Activated CD4-positive, alpha-beta T cell treated with anti-CD3 and anti-CD28 coated beads for 24 hours (primary cell): ENCODE measurements at regions not wholly inside any gene's neighbourhood (a gene's known extent, or its start where the extent isn't known, plus 50 kb on each side); places are given as distances from the start of the nearest gene placed in this dataset.

Source experiments
- DNase-seq, 2 donors: peaks; one replicate each; pipeline ENCODE4 v3.0.0-alpha.2; 2020; ENCODE audit warnings: low read depth in 2 of 2

DNA sequence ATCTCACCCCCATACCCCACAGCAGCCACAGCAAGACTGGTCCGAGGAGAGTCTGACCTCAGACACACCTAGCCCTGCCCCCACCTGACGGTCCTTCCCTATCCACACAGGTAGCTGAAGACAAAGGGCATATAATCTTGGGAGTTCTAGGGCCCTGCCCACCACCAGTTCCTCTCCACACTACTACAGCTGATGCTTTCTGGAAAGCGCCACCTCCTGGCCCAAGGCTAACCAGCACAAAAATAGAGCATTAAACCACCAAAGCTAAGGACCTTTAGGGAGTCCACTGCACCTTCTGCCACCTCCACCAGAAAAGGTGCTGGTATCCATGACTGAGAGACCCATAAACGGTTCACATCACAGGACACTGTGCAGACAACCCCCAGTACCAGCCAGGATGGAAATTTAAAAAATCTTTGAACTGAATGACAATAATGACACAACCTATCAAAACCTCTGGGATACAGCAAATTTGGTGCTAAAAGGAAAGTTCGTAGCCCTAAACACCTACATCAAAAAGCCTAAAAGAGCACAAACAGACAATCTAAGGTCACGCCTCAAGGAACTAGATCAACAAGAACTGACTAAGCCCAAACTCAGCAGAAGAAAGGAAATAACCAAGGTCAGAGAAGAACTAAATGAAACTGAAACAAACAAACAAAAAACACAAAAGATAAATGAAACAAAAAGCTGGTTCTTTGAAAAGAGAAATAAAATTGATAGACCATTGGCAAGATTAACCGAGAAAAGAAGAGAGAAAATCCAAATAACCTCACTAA is 122.1 kb upstream of the TPRG1 start:
- peak in 1 of 2 donors; percentile 7 for DNase-seq

GRCh38 chr3:189053322-189053721 is 118.4 kb upstream of the TPRG1 start:
- DNase-seq: no peak

- no peak for DNase-seq
These were observed 115.0 kb upstream of the TPRG1 start for GRCh38 chr3:189056646-189057335.

DNA sequence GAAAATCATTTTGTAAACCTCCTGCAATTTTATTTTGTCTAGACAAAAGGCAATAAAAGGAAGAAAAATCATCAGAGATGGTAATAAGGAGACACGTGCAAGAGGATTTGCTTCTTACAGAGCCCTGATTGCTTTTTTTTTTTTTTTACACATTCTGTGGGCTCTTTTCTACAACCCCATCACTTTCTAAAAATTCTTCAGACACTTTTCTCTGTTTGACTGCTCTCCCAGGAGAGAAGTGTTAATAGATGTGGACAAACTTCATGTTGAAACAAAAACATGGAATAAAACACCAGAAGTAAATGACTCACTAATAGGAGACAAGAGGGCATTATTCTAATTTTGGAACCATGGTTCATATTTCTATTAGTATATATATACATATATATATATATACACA is 114.4 kb upstream of the TPRG1 start:
- no peak for DNase-seq

DNA sequence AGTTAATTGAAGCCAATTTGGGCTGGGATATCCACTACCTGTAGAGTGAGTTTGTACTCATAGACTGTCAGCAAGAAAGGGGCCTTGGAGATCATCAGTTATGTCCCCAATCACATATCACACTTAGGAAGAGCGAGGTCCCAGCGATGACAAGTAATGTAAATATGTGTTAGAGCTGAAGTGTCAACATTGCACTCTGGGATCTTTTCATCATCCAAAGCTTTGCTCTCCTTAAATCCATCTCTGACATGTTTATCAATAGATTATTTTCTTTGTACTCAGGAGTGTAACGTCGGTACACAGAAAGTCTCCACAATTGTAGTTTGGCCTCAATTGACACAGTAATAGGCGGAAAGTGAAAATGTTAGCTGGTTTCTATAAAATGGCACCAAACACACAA is 113.7 kb upstream of the TPRG1 start:
- DNase-seq: no peak

DNA sequence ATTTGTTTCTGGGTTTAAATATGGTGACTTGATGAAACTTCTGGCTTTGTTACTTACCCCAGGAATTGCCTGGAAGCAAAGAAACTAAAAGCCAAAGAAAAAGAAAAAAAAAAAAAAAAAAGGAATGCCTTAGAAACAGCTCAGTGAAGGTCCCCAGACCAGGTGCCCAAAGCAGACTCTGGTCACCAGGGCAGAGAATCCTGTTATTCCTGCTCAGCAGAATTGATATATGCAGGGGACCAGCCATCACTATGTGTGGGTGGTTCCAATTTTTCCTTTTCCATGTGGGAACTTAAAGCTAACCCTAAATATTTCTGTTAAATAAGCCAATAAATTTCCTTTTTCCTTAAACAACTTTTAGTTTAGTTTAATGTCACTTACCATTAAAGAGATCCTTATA is 100.8 kb upstream of the TPRG1 start:
- no peak for DNase-seq

GRCh38 chr3:189071446-189071845 is 100.3 kb upstream of the TPRG1 start:
- no peak for DNase-seq

- DNase-seq: no peak
These were observed 95.3 kb upstream of the TPRG1 start for GRCh38 chr3:189076449-189076848.

DNA sequence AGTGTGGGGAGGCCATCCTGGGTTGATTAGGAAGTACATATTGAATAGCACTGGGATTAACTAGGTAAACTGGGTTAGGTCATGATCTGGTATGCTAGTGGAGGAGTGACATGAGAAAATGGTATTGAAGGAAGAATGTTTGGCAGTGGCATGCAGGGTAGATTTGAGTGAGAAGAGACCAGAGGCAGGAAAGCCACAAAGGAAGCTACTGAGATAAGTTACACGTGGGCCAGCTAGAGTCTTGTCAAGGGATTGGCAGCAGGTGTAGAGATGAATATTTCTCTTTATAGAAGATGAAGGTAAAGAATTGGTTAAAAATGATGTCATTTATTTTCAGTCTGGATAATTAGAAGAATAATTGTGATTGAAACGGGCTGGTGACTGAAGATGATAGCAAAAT is 91.0 kb upstream of the TPRG1 start:
- no peak for DNase-seq

DNA sequence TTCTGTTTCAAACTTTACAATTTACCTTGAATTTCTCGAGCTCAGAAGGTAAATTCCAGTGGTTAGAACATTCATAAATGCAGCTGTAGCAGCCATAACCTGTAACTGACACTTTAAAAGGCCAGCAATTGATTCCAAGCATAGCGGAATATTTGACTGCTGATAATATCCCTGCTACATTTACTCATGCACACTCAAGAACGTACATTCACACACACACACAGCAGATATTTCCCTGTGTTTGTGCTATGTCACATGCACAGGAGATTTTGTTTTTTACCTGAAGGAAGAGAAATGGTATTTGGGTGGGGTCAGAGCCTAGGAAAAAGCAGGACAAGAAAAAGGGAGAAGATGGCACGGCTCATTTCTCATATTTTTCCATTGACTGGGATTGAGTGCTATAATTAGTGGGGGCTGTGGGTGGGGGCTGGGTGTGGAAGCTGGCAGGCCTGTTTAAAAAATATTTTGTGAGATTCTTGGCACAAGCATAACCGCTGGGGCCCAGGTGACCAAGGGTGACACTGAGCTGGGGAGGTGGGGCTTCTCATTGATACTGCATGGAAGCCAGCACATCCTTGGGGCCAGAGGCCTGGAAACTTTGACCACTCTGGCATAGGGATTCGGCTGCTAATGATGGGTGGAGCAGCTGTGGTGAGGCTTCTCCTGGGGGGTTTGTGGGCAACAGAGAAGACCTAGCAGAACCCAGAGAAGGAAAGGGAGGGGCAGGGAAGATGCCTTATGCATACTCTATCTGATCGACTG is 88.9 kb upstream of the TPRG1 start:
- no peak for DNase-seq

DNA sequence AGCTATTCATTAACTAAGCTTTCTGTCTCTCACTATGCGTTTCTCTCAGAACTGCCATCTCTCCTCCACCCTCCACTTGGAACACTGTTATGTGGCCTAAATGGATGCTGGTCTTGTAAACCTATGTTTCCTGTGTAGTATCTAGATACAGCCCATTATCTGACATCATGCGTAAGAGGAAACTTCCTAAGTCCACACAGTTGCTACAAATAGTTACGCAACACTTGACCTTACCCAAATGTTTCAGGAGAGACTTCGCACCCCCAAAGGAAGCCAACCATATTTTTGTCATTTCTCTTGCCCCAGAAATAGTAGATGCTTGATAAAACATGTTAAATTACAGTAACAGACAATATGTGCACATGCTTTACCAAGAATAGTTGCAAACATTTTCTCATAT is 87.2 kb upstream of the TPRG1 start:
- no peak for DNase-seq

- DNase-seq: no peak
These were observed 79.2 kb upstream of the TPRG1 start for GRCh38 chr3:189092547-189092946.

- DNase-seq: no peak
These were observed 77.2 kb upstream of the TPRG1 start for GRCh38 chr3:189094539-189094938.

DNA sequence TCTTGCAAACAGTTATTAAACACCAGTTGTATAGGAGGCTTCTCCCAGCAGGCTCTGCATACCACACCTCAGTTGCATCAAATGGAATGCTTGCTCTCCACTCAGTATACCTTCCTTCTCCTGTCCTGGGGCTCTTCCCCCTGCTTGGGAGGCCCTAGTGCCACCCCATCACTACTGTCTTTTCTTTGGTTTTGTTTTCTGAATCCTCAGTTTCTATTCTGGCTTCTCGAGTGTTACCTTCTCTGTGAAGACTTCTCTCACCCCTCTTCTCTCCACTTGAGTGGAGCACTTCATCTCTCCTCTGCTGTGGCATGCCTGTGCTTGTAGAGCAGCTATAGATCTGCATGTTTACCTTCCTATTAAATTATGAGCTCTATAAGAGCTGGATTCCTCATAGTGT is 75.7 kb upstream of the TPRG1 start:
- DNase-seq: no peak

- DNase-seq: no peak
These were observed 72.7 kb upstream of the TPRG1 start for GRCh38 chr3:189099031-189099471.

- DNase-seq: no peak
These were observed 72.1 kb upstream of the TPRG1 start for GRCh38 chr3:189099505-189100290.

DNA sequence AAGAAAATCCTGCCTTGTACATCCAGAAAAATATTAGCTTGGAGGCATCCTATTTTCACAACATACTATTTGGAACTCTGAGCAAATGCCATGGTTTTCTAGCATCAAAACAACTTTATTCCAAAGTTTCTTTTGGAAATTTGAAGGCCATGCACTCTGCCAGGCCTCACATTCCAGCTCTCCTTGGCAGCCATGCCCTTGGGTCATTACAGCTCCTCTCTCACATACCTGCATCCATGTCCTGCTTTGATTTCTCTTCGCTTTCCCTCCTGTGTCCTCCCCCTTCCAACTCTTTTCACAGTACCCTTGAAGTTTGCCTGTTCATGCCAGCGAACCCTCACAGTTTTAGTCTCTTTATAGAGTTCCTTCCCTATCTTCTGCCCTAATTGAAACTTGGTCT is 70.9 kb upstream of the TPRG1 start:
- no peak for DNase-seq

DNA sequence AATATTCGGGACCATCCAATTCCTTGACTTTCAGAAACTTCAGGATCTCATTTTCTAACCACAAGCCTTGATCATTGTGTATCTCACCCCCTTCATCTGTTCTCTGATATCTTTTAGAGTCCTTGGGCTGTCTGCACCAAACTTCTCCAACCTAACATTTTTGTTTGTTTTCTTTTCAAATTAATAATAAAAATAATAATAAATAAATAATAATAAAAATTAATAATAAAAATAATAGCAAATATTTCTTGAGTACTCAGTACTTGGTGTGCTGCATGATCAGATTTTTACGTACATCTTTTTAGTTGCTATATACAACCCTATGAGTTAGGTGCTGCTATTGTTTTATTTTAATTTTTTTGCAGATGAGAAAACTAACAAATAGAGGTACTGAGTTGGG is 70.2 kb upstream of the TPRG1 start:
- no peak for DNase-seq

DNA sequence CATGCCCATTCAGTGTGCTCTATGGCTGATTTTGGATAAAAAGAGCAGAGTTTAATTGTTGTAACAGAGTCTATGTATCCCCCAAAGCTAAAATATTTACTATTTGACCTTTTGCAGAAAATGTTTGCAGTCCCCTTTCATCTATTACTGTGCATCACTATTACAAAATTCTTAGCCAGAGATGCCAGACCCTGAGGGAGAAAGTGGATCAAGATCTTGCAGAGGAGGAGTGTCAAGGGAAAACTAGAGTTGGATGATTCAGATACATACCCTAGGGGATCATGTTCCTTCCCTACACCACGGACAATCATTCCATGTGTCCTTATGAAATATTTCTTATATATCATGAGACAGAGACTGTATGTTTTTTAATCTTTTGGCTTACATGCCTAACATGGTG is 68.6 kb upstream of the TPRG1 start:
- DNase-seq: no peak

DNA sequence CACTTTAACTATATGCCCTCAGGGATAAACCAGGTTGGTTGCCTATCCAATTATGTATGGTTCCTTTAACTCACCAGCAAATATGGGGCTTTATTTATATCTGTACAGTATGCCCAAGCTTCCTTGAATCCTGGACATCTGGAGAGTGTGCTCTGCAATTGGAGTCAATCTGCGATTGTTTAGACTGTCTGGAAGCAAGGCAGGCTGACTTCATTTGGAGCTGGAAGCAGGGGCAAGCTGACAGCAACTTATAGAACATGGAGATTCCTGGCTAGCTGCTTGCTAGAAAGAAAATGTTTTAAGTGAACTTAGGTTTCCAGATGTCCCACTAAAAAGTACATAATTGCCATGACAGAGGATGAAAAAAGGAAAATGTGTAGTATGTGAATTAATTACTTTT is 63.7 kb upstream of the TPRG1 start:
- no peak for DNase-seq

DNA sequence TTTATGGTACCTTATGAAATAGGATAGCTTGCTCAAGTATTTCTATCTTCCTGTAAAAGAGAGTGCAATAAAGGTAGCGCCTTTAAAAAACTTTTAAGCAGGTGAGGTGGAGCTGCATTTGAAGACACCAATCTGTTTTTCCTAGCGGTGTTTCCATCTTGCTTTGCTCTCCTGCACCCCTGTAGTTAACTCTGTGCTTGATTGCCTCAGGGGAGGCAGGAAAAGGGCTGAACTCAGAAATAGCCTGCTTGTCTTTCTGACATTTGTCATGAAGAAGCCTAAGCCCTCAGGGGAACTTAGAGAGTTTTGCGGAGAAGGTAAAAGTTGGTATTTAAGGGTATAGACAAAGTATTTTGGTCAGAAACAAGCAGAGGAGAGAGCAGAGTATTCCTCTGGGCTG is 63.0 kb upstream of the TPRG1 start:
- DNase-seq: no peak

GRCh38 chr3:189109145-189109544 is 62.6 kb upstream of the TPRG1 start:
- DNase-seq: no peak
